Mammary epithelial cell (primary cell): ENCODE measurements at regions not wholly inside any gene's neighbourhood (a gene's known extent, or its start where the extent isn't known, plus 50 kb on each side); places are given as distances from the start of the nearest gene placed in this dataset.

Source experiments
- EZH2 ChIP-seq: IDR thresholded peaks from 2 replicates; pipeline ENCODE4 v1.6.1; 2012; ENCODE audit warnings: low read length, inconsistent platforms, borderline replicate concordance
- TF ChIP-seq, protein P1 (sequence below), 2 donors: IDR thresholded peaks in 1 of 2; conservative IDR thresholded peaks in 1 of 2; 2 replicates each; pipeline ENCODE4 v1.5.1; 2011 to 2012; ENCODE audit warnings: inconsistent platforms in 2 of 2, low read length in 2 of 2, mild to moderate bottlenecking in 2 of 2, control low read depth in 1 of 2, low read depth in 1 of 2; ENCODE audit not compliant: insufficient read depth in 1 of 2; ENCODE audit errors: extremely low read depth in 1 of 2

DNA sequence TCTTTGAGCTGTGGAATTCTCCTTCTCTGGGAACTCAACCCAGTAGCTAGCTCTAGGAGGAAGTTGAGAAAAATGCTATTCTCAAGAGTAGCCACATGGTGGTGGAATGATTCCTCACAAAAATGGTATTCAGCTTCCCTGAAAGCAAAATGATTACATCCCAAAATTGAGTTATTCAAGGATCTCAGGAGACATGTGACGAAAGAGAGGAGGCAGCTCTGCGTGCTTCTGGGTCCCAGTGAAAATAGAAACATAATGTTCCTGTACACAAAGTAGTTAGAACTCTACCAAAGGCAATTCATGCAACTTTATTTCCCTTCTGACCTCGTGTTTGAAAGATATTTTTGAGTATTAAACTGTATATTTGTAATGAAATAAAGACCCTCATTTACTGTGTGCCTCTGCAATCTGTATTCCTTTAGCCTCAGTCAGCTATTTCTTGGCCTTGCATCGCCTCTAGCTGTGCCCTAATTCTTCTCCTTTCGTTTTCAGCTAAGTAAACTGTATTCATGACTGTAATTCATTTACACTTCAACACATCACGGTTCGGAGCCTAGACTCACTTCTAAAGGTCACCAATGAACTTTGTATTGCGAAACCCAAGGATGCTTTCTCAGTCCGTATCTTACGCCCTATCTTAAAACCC, 167.3 kb downstream of the FASLG start:
- TF ChIP-seq, protein P1, sequence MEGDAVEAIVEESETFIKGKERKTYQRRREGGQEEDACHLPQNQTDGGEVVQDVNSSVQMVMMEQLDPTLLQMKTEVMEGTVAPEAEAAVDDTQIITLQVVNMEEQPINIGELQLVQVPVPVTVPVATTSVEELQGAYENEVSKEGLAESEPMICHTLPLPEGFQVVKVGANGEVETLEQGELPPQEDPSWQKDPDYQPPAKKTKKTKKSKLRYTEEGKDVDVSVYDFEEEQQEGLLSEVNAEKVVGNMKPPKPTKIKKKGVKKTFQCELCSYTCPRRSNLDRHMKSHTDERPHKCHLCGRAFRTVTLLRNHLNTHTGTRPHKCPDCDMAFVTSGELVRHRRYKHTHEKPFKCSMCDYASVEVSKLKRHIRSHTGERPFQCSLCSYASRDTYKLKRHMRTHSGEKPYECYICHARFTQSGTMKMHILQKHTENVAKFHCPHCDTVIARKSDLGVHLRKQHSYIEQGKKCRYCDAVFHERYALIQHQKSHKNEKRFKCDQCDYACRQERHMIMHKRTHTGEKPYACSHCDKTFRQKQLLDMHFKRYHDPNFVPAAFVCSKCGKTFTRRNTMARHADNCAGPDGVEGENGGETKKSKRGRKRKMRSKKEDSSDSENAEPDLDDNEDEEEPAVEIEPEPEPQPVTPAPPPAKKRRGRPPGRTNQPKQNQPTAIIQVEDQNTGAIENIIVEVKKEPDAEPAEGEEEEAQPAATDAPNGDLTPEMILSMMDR (conservative IDR thresholded peaks at IDR 0.05 in 1 of 2, IDR thresholded peaks at IDR 0.05 in 1 of 2; ENCODE audit: extremely low read depth in 1 of 2, insufficient read depth in 1 of 2, low read depth in 1 of 2, low read length in 2 of 2): peak; percentile 56 to 73
- TF ChIP-seq EZH2: no peak
